ENCODE measurements at regions not wholly inside any gene's neighbourhood (a gene's known extent, or its start where the extent isn't known, plus 50 kb on each side); places are given as distances from the start of the nearest gene placed in this dataset.

GRCh38 chr21:26777166-26777565, 68.0 kb downstream of the ADAMTS1 start:
- Histone ChIP-seq H3K27ac (no peak overlapping the region), H3K4me3 (no peak overlapping the region), H3K9me3 (ENCODE audit: low read depth) (no peaks in the 10 kb centered on the region)

GRCh38 chr21:26776310-26777021, 68.7 kb downstream of the ADAMTS1 start:
- peak in 1 of 2 donors; percentile 74 for DNase-seq (ENCODE audit: low read depth in 1 of 2, low spot score in 1 of 2)
- Histone ChIP-seq H3K4me3 (no peak overlapping the region), H3K9me3 (ENCODE audit: low read depth) (no peaks in the 10 kb centered on the region), H3K27me3 (no peaks in the 10 kb centered on the region), H3K4me1 (ENCODE audit: low read depth) (peaks cover 21% of the 10 kb centered on the region), H3K27ac (no peak overlapping the region), H3K36me3 (no peaks in the 10 kb centered on the region)
- TF ChIP-seq CTCF (IDR thresholded peaks at IDR 0.05; ENCODE audit: low read depth, low read length): no peak

More at GRCh38 chr21:26777166-26777565, 68.0 kb downstream of the ADAMTS1 start:
- DNase-seq (ENCODE audit: low read depth in 1 of 2, low spot score in 1 of 2): peak in 1 of 2 donors; percentile 39
- H3K36me3 ChIP-seq: no peaks in the 10 kb centered on the region
- TF ChIP-seq CTCF (IDR thresholded peaks at IDR 0.05; ENCODE audit: low read depth, low read length): no peak
- H3K27me3 ChIP-seq: no peaks in the 10 kb centered on the region
- peaks cover 14% of the 10 kb centered on the region for H3K4me1 ChIP-seq (ENCODE audit: low read depth)

GRCh38 chr21:26773058-26773457, 72.2 kb downstream of the ADAMTS1 start:
- no peaks in the 10 kb centered on the region for H3K9me3 ChIP-seq (ENCODE audit: low read depth)
- no peaks in the 10 kb centered on the region for H3K27me3 ChIP-seq
- H3K27ac ChIP-seq: no peak overlapping the region
- no peak overlapping the region for H3K4me3 ChIP-seq
- DNase-seq (ENCODE audit: low read depth in 1 of 2, low spot score in 1 of 2): no peak
- TF ChIP-seq CTCF (IDR thresholded peaks at IDR 0.05; ENCODE audit: low read depth, low read length): no peak
- H3K36me3 ChIP-seq: no peaks in the 10 kb centered on the region
- H3K4me1 ChIP-seq (ENCODE audit: low read depth): peaks cover 24% of the 10 kb centered on the region

- DNase-seq (ENCODE audit: low read depth in 1 of 2, low spot score in 1 of 2): peak; percentile 50 to 77
- Histone ChIP-seq H3K36me3 (no peaks in the 10 kb centered on the region), H3K27me3 (no peaks in the 10 kb centered on the region), H3K4me3 (no peak overlapping the region), H3K27ac (no peak overlapping the region), H3K4me1 (ENCODE audit: low read depth) (peaks cover 14% of the 10 kb centered on the region), H3K9me3 (ENCODE audit: low read depth) (no peaks in the 10 kb centered on the region)
- TF ChIP-seq CTCF (IDR thresholded peaks at IDR 0.05; ENCODE audit: low read depth, low read length): peak; percentile 54
Measured at GRCh38 chr21:26769613-26770188, 75.5 kb downstream of the ADAMTS1 start.

GRCh38 chr21:26766826-26767325, 78.3 kb downstream of the ADAMTS1 start:
- Histone ChIP-seq H3K4me3 (no peak overlapping the region), H3K9me3 (ENCODE audit: low read depth) (no peaks in the 10 kb centered on the region), H3K36me3 (no peaks in the 10 kb centered on the region), H3K27ac (no peak overlapping the region), H3K27me3 (no peaks in the 10 kb centered on the region), H3K4me1 (ENCODE audit: low read depth) (peaks cover 8% of the 10 kb centered on the region)
- DNase-seq (ENCODE audit: low read depth in 1 of 2, low spot score in 1 of 2): no peak
- no peak for TF ChIP-seq CTCF (IDR thresholded peaks at IDR 0.05; ENCODE audit: low read depth, low read length)
